ENCODE measurements at regions not wholly inside any gene's neighbourhood (a gene's known extent, or its start where the extent isn't known, plus 50 kb on each side); places are given as distances from the start of the nearest gene placed in this dataset.

GRCh38 chr5:164637931-164638521 is 1132.6 kb downstream of the MAT2B start:
- TF ChIP-seq CTCF (IDR thresholded peaks at IDR 0.05; ENCODE audit: poor library complexity, severe bottlenecking), result no peak
- no peak for TF ChIP-seq RAD21 (conservative IDR thresholded peaks at IDR 0.05)
- no peak for TF ChIP-seq EZH2 (IDR thresholded peaks at IDR 0.05; ENCODE audit: borderline replicate concordance, insufficient read depth, low read length, poor library complexity, severe bottlenecking)
- no peak for TF ChIP-seq TAF1 (IDR thresholded peaks at IDR 0.05; ENCODE audit: low read depth)
- TF ChIP-seq, protein P1, sequence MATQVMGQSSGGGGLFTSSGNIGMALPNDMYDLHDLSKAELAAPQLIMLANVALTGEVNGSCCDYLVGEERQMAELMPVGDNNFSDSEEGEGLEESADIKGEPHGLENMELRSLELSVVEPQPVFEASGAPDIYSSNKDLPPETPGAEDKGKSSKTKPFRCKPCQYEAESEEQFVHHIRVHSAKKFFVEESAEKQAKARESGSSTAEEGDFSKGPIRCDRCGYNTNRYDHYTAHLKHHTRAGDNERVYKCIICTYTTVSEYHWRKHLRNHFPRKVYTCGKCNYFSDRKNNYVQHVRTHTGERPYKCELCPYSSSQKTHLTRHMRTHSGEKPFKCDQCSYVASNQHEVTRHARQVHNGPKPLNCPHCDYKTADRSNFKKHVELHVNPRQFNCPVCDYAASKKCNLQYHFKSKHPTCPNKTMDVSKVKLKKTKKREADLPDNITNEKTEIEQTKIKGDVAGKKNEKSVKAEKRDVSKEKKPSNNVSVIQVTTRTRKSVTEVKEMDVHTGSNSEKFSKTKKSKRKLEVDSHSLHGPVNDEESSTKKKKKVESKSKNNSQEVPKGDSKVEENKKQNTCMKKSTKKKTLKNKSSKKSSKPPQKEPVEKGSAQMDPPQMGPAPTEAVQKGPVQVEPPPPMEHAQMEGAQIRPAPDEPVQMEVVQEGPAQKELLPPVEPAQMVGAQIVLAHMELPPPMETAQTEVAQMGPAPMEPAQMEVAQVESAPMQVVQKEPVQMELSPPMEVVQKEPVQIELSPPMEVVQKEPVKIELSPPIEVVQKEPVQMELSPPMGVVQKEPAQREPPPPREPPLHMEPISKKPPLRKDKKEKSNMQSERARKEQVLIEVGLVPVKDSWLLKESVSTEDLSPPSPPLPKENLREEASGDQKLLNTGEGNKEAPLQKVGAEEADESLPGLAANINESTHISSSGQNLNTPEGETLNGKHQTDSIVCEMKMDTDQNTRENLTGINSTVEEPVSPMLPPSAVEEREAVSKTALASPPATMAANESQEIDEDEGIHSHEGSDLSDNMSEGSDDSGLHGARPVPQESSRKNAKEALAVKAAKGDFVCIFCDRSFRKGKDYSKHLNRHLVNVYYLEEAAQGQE (IDR thresholded peaks at IDR 0.05; ENCODE audit: borderline replicate concordance), result no peak
